22Rv1 (cell line): ENCODE measurements at regions not wholly inside any gene's neighbourhood (a gene's known extent, or its start where the extent isn't known, plus 50 kb on each side); places are given as distances from the start of the nearest gene placed in this dataset.

Experiments
- ZFX ChIP-seq: fragments of 450-650 bp; IDR thresholded peaks from 2 replicates; pipeline ENCODE4 v1.6.1; 2017; ENCODE audit warnings: antibody characterized with exemption, borderline replicate concordance
- TF ChIP-seq, protein P1 (sequence below): fragments of 450-650 bp; IDR thresholded peaks from 2 replicates; pipeline ENCODE4 v1.5.1; 2017; ENCODE audit warnings: mild to moderate bottlenecking

GRCh38 chr3:192055946-192056345 is 595.0 kb downstream of the PYDC2 start:
- TF ChIP-seq, protein P1, sequence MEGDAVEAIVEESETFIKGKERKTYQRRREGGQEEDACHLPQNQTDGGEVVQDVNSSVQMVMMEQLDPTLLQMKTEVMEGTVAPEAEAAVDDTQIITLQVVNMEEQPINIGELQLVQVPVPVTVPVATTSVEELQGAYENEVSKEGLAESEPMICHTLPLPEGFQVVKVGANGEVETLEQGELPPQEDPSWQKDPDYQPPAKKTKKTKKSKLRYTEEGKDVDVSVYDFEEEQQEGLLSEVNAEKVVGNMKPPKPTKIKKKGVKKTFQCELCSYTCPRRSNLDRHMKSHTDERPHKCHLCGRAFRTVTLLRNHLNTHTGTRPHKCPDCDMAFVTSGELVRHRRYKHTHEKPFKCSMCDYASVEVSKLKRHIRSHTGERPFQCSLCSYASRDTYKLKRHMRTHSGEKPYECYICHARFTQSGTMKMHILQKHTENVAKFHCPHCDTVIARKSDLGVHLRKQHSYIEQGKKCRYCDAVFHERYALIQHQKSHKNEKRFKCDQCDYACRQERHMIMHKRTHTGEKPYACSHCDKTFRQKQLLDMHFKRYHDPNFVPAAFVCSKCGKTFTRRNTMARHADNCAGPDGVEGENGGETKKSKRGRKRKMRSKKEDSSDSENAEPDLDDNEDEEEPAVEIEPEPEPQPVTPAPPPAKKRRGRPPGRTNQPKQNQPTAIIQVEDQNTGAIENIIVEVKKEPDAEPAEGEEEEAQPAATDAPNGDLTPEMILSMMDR = no peak
- TF ChIP-seq ZFX = no peak
